Lung microvascular endothelial cell (primary cell): ENCODE measurements at regions not wholly inside any gene's neighbourhood (a gene's known extent, or its start where the extent isn't known, plus 50 kb on each side); places are given as distances from the start of the nearest gene placed in this dataset.
A peak's percentile ranks its signal among the peaks of the same experiment; 100 is the strongest.

Experiments
- DNase-seq, 2 donors: peaks; one replicate each; pipeline versions ENCODE4 v3.0.0 to v3.0.0-alpha.2; 2010; ENCODE audit warnings: low read depth in 2 of 2

DNA sequence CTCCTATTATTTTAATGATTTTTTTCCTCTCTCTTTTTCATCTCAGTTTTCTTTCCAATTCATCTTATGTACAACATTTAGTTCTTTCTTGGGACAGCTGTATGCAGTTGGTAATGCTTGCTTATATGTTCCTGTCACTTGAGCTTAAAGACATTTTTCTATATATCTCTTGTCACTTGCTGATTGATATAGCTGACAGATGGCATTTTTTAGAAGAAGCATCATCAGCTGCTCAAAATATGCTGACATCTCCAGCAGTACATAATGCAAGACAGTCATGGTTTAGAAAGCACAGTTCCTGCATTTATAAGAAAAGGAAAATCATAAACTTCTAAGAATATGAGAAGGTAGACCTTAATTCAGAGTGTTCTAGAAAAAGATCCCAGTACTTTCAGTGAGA lies 56.5 kb downstream of the DCAF8L1 start:
- DNase-seq: no peak

- no peak for DNase-seq
Measured at GRCh38 chrX:27924261-27924660, 57.0 kb downstream of the DCAF8L1 start.

DNA sequence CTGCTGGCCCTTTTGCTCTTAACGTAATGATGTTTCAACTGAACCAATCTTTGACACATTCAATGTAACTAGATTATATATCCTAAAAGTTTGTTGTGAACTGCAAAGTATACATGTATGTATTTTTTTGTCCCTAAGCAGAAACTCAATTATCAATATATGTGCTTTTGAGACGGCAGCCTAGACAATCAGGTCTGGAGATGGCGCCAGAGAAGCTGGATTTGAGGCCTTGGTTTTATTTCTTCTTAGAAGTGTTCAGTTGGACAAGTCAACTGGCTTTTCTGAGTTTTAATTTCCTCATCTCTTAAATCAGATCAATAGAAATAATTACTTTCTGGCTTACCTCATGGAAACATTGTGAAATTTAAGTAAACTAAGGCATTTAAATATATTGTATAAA lies 62.5 kb downstream of the DCAF8L1 start:
- DNase-seq: no peak

GRCh38 chrX:27917713-27918500 lies 63.3 kb downstream of the DCAF8L1 start:
- DNase-seq: no peak

- DNase-seq: peak in 1 of 2 donors; percentile 22
Measured at GRCh38 chrX:27915617-27916016, 65.6 kb downstream of the DCAF8L1 start.

DNA sequence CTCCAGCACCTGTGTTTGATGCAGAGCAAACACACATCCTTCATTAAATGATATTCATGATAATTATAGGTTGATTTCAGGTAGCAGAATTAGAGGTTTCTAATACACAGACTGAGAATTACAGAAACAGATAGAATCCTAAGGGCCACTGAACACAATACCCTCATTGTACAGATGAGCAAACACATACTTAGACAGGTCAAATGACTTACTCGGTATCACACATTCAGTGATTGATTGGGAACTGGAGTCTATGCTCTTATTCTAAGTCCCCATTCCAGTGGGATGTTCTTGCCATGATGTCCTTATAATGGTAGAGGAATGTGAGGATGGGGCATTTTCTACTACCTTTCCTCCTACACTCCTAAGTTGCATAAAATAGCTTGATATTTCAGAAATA lies 70.8 kb downstream of the DCAF8L1 start:
- DNase-seq: no peak

DNA sequence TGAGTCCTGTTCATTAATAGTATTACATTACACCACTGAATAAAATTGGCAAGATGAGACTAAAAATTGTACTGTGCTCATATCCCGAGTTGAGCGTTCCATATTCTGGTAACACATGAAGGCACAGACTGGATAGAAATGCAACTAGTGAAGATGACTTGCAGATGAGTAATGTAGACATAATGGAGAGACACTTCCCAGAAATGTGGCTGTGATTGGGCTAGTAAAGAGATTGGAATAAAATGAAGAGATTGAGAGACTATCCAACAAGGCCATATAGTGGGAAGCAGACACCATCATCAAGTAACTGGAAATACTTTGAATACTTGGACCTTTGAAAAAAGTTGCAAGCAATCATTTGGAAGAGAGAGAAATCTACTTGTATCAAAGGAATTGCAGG lies 77.3 kb downstream of the DCAF8L1 start:
- no peak for DNase-seq

GRCh38 chrX:27893871-27894270 lies 86.1 kb downstream of the MAGEB10 start:
- DNase-seq: no peak

DNA sequence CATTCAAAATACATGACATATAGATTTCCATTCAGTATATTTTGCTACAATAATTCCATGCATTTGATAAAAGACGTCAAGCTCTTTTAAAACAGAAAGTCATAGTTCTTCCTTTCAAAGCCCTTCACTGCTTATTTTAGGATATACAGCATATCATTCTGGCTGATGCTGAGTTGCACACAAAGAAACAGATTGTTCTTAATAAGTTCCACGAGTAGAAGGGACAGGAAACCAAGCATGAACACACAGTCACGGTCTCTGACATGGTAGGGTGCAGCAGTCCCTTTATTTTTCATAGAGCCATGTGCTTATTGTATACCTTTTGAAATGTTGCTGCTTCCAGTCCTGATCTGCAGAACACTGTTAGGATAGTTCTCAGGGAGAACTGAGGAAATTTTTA lies 85.4 kb downstream of the MAGEB10 start:
- DNase-seq: no peak

GRCh38 chrX:27890611-27891010 lies 82.8 kb downstream of the MAGEB10 start:
- peak; percentile 69 to 79 for DNase-seq

DNA sequence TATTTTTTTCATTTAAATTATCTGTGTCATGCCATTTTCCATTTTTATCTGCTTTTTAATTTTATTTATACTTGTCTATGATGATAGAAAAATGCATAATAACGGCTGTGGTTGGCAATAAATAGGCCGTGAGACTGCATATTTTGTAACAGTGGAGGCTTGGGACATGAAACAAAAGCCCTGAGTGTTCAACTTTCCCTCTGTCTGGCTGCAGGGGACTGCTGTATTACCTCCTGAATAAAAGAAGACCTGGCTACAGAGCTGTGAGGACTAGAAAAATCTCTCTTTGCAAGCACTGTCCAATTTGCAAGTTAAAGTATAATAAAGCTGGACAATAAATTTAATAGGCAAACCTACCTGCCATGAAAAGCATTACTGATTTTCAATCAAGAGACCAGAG lies 82.1 kb downstream of the MAGEB10 start:
- DNase-seq: peak in 1 of 2 donors; percentile 9

- no peak for DNase-seq
Measured at GRCh38 chrX:27884654-27885053, 76.9 kb downstream of the MAGEB10 start.

DNA sequence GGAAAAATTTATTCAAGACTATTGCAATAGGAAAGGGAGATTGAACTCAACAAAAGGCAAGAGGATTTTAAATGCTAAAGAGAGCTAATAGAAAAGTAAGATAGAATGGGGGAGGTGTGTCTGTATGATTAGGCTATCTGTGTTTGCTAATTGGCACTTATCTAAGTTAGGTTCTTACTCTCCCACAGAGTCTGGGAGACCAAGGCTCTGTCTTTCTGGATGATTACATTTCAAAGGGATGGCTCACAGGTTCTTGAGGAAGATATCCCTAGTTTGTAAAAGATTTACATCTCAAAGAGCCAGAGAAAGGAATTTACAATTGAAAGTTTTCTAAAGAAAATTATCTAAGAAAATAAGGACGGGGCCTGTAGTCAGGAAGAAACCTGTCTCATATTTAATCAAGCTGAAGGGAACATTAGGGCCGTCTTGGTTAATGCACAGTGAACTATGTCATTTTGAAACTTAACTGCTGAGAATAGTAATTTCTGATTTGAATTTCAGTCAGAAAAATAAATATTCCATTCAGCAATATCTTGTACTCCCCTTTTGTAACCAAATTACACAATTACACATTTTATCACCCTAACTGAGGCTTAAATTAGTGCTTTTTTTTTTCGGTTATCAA lies 75.8 kb downstream of the MAGEB10 start:
- DNase-seq: no peak

- no peak for DNase-seq
Measured at GRCh38 chrX:27882695-27883094, 74.9 kb downstream of the MAGEB10 start.

- no peak for DNase-seq
Measured at GRCh38 chrX:27878862-27879261, 71.1 kb downstream of the MAGEB10 start.
